GM12872 (cell line): ENCODE measurements at regions not wholly inside any gene's neighbourhood (a gene's known extent, or its start where the extent isn't known, plus 50 kb on each side); places are given as distances from the start of the nearest gene placed in this dataset.

Source experiments
- CTCF ChIP-seq: IDR thresholded peaks from 3 replicates; pipeline ENCODE4 v1.5.1; 2011; ENCODE audit warnings: low read depth, mild to moderate bottlenecking, low read length, moderate library complexity; ENCODE audit not compliant: insufficient read depth

- no peak for TF ChIP-seq CTCF
These were observed 53.3 kb upstream of the SLIT3 start for GRCh38 chr5:169354263-169354662.

- TF ChIP-seq CTCF, result no peak
These were observed 52.0 kb upstream of the SLIT3 start for GRCh38 chr5:169352901-169353300.

- no peak for TF ChIP-seq CTCF
These were observed 50.8 kb upstream of the SLIT3 start for GRCh38 chr5:169351721-169352120.

GRCh38 chr5:169350759-169351240, 49.9 kb upstream of the SLIT3 start:
- TF ChIP-seq CTCF, result no peak
